ENCODE measurements at regions not wholly inside any gene's neighbourhood (a gene's known extent, or its start where the extent isn't known, plus 50 kb on each side); places are given as distances from the start of the nearest gene placed in this dataset.
"Not testable (repeated sequence)": the region's sequence is repeated elsewhere in the genome, so short reads cannot be mapped to it uniquely, and the experiment has no call there.

DNA sequence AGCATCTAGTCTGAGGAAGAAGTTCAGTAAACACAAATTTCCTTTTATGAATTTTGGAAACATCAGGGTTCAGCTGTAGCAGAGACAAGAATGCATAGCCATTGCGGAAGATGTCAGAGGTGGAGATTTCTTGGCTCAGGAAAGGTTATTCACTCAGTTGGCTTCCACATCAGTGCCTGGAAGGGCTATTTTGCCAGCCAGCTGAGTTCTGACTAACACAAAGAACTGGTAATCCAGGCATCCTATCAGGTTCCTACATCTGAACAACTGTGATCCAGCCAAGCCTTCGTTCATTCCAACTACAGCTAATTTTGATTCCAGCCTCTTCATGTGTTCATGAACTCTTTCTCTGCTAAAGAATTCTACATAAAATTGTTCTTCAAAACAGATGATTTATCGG lies 965.6 kb downstream of the XPNPEP1 start:
- no peaks in the 10 kb centered on the region for H3K4me1 ChIP-seq (ENCODE audit: control insufficient read depth, insufficient read depth, low read length)
- H3K9me3 ChIP-seq (ENCODE audit: control insufficient read depth, low read length): no peaks in the 10 kb centered on the region

DNA sequence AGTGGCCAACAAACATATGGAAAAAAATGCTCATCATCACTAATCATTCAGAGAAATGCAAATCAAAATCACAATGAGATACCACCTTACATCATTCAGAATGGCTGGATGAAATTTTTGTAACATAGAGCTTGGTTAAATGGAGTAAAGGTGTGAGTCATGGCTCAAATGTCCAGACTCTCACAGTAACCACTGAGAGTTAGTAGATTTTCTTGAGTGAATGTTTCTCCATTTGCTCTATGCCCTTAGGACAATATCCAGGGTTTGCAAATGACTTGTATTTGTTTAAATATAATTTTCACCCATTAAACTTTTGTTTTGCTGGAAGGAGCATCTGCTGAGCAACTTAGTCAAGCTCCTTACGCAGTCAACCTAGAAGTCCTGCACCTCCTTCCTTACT lies 967.2 kb downstream of the XPNPEP1 start:
- H3K4me1 ChIP-seq (ENCODE audit: control insufficient read depth, insufficient read depth, low read length): no peaks in the 10 kb centered on the region
- no peak overlapping the region for H3K4me3 ChIP-seq (ENCODE audit: low read length)
- no peak overlapping the region for H3K9ac ChIP-seq (ENCODE audit: low read length)
- H3K36me3 ChIP-seq (ENCODE audit: control insufficient read depth, insufficient read depth, low read length): no peaks in the 10 kb centered on the region
- no peaks in the 10 kb centered on the region for H3K9me3 ChIP-seq (ENCODE audit: control insufficient read depth, low read length)
- no peaks in the 10 kb centered on the region for H3K27me3 ChIP-seq (ENCODE audit: control insufficient read depth, insufficient read depth, low read length)

More for the DNA sequence above, 965.6 kb downstream of the XPNPEP1 start:
- Histone ChIP-seq H3K4me3 (ENCODE audit: low read length) (no peak overlapping the region), H3K36me3 (ENCODE audit: control insufficient read depth, insufficient read depth, low read length) (no peaks in the 10 kb centered on the region), H3K27me3 (ENCODE audit: control insufficient read depth, insufficient read depth, low read length) (no peaks in the 10 kb centered on the region), H3K9ac (ENCODE audit: low read length) (no peak overlapping the region)

DNA sequence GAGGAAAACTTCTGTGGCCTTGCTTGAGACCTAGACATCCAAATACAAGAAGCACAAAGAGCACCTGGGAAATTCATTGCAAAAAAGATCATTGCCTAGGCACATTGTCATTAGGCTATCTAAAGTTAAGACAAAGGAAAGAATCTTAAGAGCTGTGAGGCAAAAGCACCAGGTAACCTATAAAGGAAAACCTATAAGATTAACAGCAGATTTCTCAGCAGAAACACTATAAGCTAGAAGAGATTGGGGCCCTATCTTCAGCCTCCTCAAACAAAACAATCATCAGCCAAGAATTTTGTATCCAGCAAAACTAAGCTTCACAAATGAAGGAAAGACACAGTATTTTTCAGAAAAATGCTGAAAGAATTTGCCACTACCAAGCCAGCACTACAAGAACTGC lies 1003.3 kb downstream of the XPNPEP1 start:
- H3K4me1 ChIP-seq (ENCODE audit: control insufficient read depth, insufficient read depth, low read length); H3K9me3 ChIP-seq (ENCODE audit: control insufficient read depth, low read length); H3K36me3 ChIP-seq (ENCODE audit: control insufficient read depth, insufficient read depth, low read length): not testable (repeated sequence)

DNA sequence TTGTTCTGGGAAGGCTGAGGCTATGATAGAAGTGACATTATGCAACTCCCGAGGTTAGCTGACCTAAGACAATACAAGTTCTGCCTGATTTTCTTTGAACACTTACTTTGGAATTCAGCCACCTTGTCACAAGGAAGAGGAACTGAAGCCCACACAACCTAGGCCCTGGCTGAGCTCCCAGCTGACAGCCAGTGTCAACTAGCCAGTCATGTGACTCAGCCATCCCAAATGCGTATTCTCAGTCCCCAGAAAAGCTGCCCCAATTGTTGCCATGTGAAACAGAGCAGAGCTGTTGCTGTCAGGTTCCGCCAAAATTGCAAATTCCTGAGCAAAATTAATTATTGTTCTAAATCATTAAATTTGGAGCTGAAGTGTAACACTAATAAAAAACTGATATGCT lies 1010.0 kb downstream of the XPNPEP1 start:
- Histone ChIP-seq H3K9ac (ENCODE audit: low read length) (no peak overlapping the region), H3K4me1 (ENCODE audit: control insufficient read depth, insufficient read depth, low read length) (peaks cover 6% of the 10 kb centered on the region), H3K9me3 (ENCODE audit: control insufficient read depth, low read length) (no peaks in the 10 kb centered on the region), H3K27me3 (ENCODE audit: control insufficient read depth, insufficient read depth, low read length) (no peaks in the 10 kb centered on the region), H3K4me3 (ENCODE audit: low read length) (no peak overlapping the region), H3K36me3 (ENCODE audit: control insufficient read depth, insufficient read depth, low read length) (no peaks in the 10 kb centered on the region)

More for the DNA sequence above, 1003.3 kb downstream of the XPNPEP1 start:
- not testable (repeated sequence) for H3K9ac ChIP-seq (ENCODE audit: low read length); H3K4me3 ChIP-seq (ENCODE audit: low read length); H3K27me3 ChIP-seq (ENCODE audit: control insufficient read depth, insufficient read depth, low read length)

DNA sequence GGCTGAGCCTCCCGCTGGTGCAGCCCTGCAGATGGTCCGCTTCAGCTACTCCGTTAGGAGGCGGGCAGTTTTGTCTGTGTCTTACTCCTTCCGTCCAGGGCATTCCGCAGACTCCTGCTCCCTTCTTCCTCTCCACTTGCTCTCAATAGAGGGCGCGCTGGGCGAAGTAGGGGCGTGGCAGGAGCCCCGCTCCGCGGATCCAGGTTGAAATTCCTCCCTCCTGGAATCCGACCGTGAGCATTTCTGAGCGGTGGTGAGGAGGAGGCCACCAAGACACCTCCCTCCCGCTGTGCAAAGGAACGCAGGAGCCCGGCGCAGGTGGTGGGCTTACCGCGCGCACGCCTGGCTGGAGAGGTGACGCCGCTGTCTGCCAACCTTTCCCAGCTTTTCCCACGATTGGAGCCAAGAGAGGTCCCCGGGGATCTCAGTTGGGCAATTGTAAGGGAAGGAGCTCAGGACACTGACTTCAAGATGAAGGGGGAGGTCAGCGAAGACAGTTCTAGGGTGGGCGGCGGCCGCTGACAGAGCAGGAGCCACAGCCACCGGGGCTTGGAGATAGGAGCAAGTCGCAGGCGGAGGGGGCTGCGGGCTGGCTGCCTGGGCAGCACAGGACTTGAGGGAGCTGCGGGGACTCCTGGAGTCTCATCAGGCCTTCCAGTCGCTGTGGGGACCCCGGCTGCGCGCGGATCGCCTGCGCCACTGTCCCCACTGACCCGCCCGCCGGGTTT lies 1011.3 kb downstream of the XPNPEP1 start:
- H3K4me1 ChIP-seq (ENCODE audit: control insufficient read depth, insufficient read depth, low read length): peaks cover 6% of the 10 kb centered on the region
- peak overlapping the region; percentile 38 for H3K9ac ChIP-seq (ENCODE audit: low read length)
- peak overlapping the region; percentile 33 for H3K4me3 ChIP-seq (ENCODE audit: low read length)
- H3K9me3 ChIP-seq (ENCODE audit: control insufficient read depth, low read length): no peaks in the 10 kb centered on the region
- H3K27me3 ChIP-seq (ENCODE audit: control insufficient read depth, insufficient read depth, low read length): no peaks in the 10 kb centered on the region
- H3K36me3 ChIP-seq (ENCODE audit: control insufficient read depth, insufficient read depth, low read length): no peaks in the 10 kb centered on the region

DNA sequence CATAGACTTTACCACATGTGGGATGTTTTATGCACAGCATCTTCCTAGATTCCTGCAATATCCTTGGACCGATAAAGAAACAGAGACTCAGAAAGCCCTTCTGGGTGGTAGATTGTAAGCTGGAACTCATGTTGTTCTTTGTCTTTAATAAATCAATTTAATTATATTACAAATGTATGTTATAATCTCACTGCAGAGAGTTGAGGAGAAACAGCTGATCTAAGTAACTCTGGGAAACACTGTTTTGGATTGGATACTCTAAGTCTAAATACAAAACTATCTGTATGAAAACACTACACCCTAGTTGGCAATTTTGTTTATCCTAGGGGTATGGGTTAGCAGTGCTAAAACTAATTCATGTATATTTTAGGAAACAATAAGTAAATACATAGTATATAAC lies 1015.2 kb downstream of the XPNPEP1 start:
- H3K9me3 ChIP-seq (ENCODE audit: control insufficient read depth, low read length): no peaks in the 10 kb centered on the region
- H3K4me1 ChIP-seq (ENCODE audit: control insufficient read depth, insufficient read depth, low read length): peaks cover 6% of the 10 kb centered on the region
- no peak overlapping the region for H3K9ac ChIP-seq (ENCODE audit: low read length)
- H3K27me3 ChIP-seq (ENCODE audit: control insufficient read depth, insufficient read depth, low read length): no peaks in the 10 kb centered on the region
- no peak overlapping the region for H3K4me3 ChIP-seq (ENCODE audit: low read length)
- H3K36me3 ChIP-seq (ENCODE audit: control insufficient read depth, insufficient read depth, low read length): no peaks in the 10 kb centered on the region

DNA sequence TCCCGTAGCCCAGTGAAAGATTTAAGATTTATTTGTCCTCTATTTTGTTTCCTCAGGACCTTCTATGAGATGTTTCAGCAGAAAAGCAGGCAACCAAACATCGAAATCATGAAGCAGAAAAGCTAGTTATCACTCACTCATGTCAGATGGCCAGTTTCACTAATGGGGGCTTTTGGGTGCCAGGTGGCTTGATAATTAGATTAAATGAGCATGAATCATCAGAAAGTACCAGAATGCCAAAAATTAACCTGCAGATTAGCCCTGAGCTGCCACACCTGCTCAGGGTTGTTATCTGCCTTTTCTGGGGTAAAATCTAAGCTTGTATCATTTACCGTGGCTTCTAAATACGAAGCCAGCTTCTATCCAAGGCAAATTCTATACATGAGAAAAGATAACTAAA lies 1017.5 kb downstream of the XPNPEP1 start:
- no peaks in the 10 kb centered on the region for H3K9me3 ChIP-seq (ENCODE audit: control insufficient read depth, low read length)
- peaks cover 9% of the 10 kb centered on the region for H3K4me1 ChIP-seq (ENCODE audit: control insufficient read depth, insufficient read depth, low read length)
- H3K9ac ChIP-seq (ENCODE audit: low read length): no peak overlapping the region
- no peaks in the 10 kb centered on the region for H3K27me3 ChIP-seq (ENCODE audit: control insufficient read depth, insufficient read depth, low read length)
- no peaks in the 10 kb centered on the region for H3K36me3 ChIP-seq (ENCODE audit: control insufficient read depth, insufficient read depth, low read length)
- no peak overlapping the region for H3K4me3 ChIP-seq (ENCODE audit: low read length)

DNA sequence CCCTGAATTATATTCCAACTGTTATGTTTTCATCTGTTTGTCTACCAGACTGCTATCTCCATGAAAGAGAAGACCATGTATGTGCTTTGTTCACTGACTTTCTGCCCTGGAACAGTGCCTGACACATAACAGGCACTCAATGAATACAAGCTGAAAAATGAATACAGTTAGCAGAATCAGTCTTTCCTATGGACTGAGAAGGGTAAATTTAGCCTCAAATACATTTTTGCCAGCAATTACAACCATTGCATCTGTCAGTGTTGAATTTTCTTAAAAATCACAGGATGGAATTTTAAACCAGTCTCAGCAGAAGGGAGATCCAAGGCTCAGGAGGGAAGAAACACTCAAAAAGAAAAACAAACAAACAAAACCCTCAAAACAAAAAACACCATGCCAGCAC lies 1018.1 kb downstream of the XPNPEP1 start:
- Histone ChIP-seq H3K36me3 (ENCODE audit: control insufficient read depth, insufficient read depth, low read length) (no peaks in the 10 kb centered on the region), H3K27me3 (ENCODE audit: control insufficient read depth, insufficient read depth, low read length) (no peaks in the 10 kb centered on the region), H3K9me3 (ENCODE audit: control insufficient read depth, low read length) (no peaks in the 10 kb centered on the region), H3K4me3 (ENCODE audit: low read length) (no peak overlapping the region), H3K9ac (ENCODE audit: low read length) (no peak overlapping the region), H3K4me1 (ENCODE audit: control insufficient read depth, insufficient read depth, low read length) (peaks cover 9% of the 10 kb centered on the region)

DNA sequence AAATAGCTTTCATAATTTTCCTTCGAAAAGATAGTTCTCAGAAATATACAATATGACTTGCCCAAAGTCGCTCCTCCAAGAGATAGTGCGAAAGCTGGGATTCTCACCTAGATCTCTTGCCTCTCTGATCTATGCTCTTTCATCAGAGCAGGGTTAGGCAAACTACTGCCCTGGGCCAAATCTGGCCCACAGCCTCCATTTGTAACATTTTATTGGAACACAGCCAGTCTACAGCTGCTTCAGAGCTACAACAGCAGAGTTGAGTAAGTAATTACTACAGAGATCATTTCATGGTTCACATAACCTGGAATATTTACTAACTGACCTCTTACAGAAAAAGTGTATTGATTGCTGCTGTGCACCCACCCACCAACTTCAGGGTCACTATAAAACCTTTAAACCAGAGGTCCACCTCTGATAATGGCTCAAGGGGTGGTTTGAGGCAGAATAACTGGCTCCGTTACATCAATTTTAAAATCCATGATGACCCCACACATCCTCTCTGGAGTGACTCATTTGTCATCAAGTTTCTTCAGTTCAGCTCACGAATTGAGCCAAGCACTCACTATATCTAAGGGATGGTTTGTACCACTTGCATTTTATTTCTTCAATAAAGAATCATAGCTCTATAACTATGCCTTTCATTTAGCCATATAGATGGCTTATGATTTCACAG lies 1019.0 kb downstream of the XPNPEP1 start:
- H3K4me3 ChIP-seq (ENCODE audit: low read length): no peak overlapping the region
- H3K9me3 ChIP-seq (ENCODE audit: control insufficient read depth, low read length): no peaks in the 10 kb centered on the region
- peaks cover 9% of the 10 kb centered on the region for H3K4me1 ChIP-seq (ENCODE audit: control insufficient read depth, insufficient read depth, low read length)
- no peaks in the 10 kb centered on the region for H3K36me3 ChIP-seq (ENCODE audit: control insufficient read depth, insufficient read depth, low read length)
- no peaks in the 10 kb centered on the region for H3K27me3 ChIP-seq (ENCODE audit: control insufficient read depth, insufficient read depth, low read length)
- no peak overlapping the region for H3K9ac ChIP-seq (ENCODE audit: low read length)

DNA sequence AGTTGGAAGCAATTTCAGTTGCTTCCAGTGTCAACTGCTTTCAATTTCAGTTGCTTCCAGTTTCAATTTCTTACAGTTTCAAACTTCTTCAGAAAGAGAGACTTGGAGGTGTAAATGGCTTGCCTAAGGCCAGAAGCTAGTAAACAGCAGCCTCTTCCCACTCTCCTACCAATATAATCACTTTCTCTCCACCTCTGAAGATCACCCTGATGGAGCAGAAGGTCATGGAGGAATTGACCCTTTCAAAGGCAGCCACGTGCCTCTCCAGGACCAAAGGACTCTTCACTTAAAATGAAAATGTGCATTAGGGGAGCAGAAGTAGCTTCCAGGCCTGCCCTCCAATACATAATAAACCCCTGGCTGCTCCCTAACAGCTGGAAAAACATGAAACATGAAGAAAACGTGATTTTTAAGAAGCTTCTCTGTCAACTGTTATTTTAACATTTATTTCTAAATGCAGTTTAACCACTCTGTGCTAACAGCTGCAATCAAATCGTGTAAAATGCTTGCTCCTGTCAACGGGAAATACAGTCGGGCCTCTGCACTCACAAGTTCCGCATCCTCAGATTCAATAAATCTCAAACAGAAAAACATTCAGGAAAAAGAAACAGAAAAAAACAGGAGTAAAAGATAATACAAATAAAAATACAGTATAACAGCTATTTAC lies 1020.6 kb downstream of the XPNPEP1 start:
- Histone ChIP-seq H3K4me3 (ENCODE audit: low read length) (no peak overlapping the region), H3K4me1 (ENCODE audit: control insufficient read depth, insufficient read depth, low read length) (peaks cover 9% of the 10 kb centered on the region), H3K9me3 (ENCODE audit: control insufficient read depth, low read length) (no peaks in the 10 kb centered on the region), H3K9ac (ENCODE audit: low read length) (no peak overlapping the region), H3K27me3 (ENCODE audit: control insufficient read depth, insufficient read depth, low read length) (no peaks in the 10 kb centered on the region), H3K36me3 (ENCODE audit: control insufficient read depth, insufficient read depth, low read length) (no peaks in the 10 kb centered on the region)

DNA sequence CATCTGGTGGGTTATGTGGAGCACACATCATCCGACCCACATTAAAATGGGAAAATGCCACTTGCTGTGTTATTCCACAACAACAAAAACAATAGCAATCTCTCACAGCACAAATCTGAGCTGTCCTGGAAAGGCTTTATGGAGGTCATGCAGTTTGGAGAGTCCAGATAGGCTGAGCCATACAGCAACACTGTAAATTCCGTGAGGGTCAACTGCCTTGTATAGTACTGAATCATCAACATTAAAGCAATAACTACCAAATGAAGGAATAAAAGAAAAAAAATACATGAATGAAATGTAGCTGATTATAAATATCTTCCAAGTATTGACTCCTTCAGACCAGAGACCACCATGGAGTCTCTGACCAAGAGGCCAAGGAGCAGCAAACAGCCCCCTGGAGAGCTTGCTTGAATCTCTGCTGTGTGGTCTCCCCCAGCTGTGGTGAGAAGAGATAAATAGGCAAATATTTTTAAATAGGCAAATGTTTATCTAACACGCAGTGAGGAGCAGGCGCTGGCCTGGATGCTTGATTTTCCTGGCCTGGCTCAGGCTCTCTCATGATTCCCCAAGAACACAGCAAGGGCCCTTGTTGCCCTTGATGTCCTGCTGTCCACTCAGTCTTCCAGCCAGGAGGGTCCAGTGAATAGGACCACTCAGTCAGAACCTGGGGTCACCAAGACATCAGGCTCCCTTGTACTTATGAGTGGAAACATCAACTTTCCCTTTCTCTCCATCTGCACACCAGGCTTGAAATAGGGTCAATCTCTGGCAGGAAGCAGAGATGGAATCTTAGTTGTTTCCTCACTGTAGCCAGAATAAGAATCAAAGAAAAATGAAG lies 1021.3 kb downstream of the XPNPEP1 start:
- no peak overlapping the region for H3K4me3 ChIP-seq (ENCODE audit: low read length)
- H3K9ac ChIP-seq (ENCODE audit: low read length): no peak overlapping the region
- H3K9me3 ChIP-seq (ENCODE audit: control insufficient read depth, low read length): no peaks in the 10 kb centered on the region
- no peaks in the 10 kb centered on the region for H3K27me3 ChIP-seq (ENCODE audit: control insufficient read depth, insufficient read depth, low read length)
- H3K36me3 ChIP-seq (ENCODE audit: control insufficient read depth, insufficient read depth, low read length): no peaks in the 10 kb centered on the region
- peaks cover 9% of the 10 kb centered on the region for H3K4me1 ChIP-seq (ENCODE audit: control insufficient read depth, insufficient read depth, low read length)

All from mucosa of stomach (tissue), 1 donor.